ENCODE measurements at regions not wholly inside any gene's neighbourhood (a gene's known extent, or its start where the extent isn't known, plus 50 kb on each side); places are given as distances from the start of the nearest gene placed in this dataset.

DNA sequence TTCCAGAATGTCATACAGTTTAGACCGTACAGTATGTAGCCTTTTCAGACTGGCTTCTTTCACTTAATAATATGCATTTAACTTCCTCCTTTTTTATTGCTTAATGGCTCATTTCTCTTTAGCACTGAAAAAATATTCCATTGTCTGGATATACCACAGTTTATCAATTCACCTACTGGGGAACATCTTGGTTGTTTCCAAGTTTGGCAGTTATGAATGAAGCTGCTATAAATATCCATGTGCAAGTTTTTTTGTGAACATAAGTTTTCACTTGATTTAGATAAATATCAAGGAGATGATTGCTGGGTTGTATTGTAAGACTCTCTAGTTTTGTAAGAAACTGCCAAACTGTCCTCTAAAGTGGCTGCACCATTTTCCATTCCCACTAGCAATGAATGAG lies 375.5 kb downstream of the PCDH18 start:
- Histone ChIP-seq H3K4me3 (ENCODE audit: low read length) (no peak overlapping the region), H3K9me2 (replicated peaks; ENCODE audit: insufficient read depth, low read length) (no peaks in the 10 kb centered on the region), H2AFZ (ENCODE audit: low read length) (no peak overlapping the region), H4K20me1 (ENCODE audit: insufficient read depth, low read depth, low read length) (no peaks in the 10 kb centered on the region), H3K4me1 (ENCODE audit: low read length) (no peaks in the 10 kb centered on the region), H3K9me3 (ENCODE audit: low read length) (peaks cover 28% of the 10 kb centered on the region), H3K27ac (ENCODE audit: low read length) (no peak overlapping the region), H3K36me3 (ENCODE audit: insufficient read depth, low read length) (no peaks in the 10 kb centered on the region), H3K9ac (ENCODE audit: low read length) (no peak overlapping the region), H3K4me2 (ENCODE audit: low read depth, low read length, poor library complexity, severe bottlenecking) (no peak overlapping the region), H3K79me2 (ENCODE audit: low read length) (no peaks in the 10 kb centered on the region), H3K27me3 (ENCODE audit: low read length) (no peaks in the 10 kb centered on the region)
- DNase-seq = no peak

DNA sequence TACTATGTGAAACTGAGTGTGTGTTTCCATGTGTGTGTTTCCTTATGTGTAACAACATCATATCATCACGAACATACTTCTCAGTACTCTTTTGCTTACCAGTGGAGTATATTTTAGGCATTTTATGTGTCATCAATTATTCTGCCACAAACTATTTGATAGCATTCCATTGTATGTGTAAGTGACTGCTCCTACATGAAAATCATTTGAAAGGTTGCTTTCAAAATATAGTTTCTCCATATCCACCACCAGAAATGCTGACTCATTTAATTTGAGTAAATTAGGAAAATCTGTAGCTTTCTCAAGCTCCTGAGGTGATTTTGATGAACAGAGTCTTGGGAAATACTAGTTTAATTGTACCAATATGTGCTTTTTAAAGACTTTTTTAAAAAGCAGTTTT lies 376.2 kb downstream of the PCDH18 start:
- Histone ChIP-seq H3K9me3 (ENCODE audit: low read length) (peaks cover 28% of the 10 kb centered on the region), H3K79me2 (ENCODE audit: low read length) (no peaks in the 10 kb centered on the region), H3K9ac (ENCODE audit: low read length) (no peak overlapping the region), H4K20me1 (ENCODE audit: insufficient read depth, low read depth, low read length) (no peaks in the 10 kb centered on the region), H3K4me2 (ENCODE audit: low read depth, low read length, poor library complexity, severe bottlenecking) (no peak overlapping the region), H2AFZ (ENCODE audit: low read length) (no peak overlapping the region), H3K27me3 (ENCODE audit: low read length) (no peaks in the 10 kb centered on the region), H3K27ac (ENCODE audit: low read length) (no peak overlapping the region), H3K36me3 (ENCODE audit: insufficient read depth, low read length) (no peaks in the 10 kb centered on the region), H3K4me1 (ENCODE audit: low read length) (no peaks in the 10 kb centered on the region), H3K9me2 (replicated peaks; ENCODE audit: insufficient read depth, low read length) (no peaks in the 10 kb centered on the region), H3K4me3 (ENCODE audit: low read length) (no peak overlapping the region)
- DNase-seq = no peak

DNA sequence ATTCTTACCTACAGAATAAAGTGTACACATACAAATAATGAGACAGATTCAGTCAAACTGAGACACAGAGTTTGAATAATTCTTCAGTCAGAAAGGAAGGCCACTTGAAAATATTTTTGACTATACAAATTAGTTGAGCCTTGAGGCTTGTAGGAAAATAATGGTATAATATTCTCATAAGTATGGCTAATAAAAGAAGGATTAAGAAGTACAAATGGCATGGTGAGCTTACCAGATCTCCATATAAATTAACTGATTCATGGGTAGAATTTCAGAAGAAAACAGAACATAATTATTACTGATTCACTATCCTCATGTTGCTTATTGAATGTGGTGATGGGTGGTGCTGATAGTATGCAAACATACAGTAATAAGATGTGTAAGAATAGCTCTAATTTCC lies 401.1 kb downstream of the PCDH18 start:
- H3K27ac ChIP-seq (ENCODE audit: low read length) = no peak overlapping the region
- DNase-seq = no peak

DNA sequence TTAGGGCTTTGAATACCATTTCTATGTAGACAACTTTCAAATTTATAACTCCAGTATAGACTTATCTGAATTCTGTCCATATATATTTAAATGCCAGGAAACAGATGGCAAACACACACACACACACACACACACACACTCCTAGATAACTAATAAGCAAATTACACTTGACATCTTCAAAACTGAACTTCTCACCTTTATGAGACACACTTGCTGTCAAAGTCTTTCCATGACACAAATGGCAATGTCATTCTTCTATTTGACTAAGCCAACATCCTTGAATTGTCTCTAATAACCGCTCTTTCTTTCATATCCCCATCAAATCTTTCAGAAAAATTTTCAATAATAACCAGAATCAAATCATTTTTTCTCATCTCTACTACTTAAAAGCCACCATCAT lies 402.4 kb downstream of the PCDH18 start:
- H3K9ac ChIP-seq (ENCODE audit: low read length) = no peak overlapping the region
- no peaks in the 10 kb centered on the region for H3K27me3 ChIP-seq (ENCODE audit: low read length)
- no peaks in the 10 kb centered on the region for H4K20me1 ChIP-seq (ENCODE audit: insufficient read depth, low read depth, low read length)
- no peaks in the 10 kb centered on the region for H3K4me1 ChIP-seq (ENCODE audit: low read length)
- H2AFZ ChIP-seq (ENCODE audit: low read length) = no peak overlapping the region
- no peak overlapping the region for H3K4me3 ChIP-seq (ENCODE audit: low read length)
- no peaks in the 10 kb centered on the region for H3K36me3 ChIP-seq (ENCODE audit: insufficient read depth, low read length)
- no peaks in the 10 kb centered on the region for H3K79me2 ChIP-seq (ENCODE audit: low read length)
- no peak overlapping the region for H3K27ac ChIP-seq (ENCODE audit: low read length)
- peaks cover 3% of the 10 kb centered on the region; the same call in 1 of the 2 replicates for H3K9me3 ChIP-seq (ENCODE audit: low read length)
- no peaks in the 10 kb centered on the region for H3K9me2 ChIP-seq (replicated peaks; ENCODE audit: insufficient read depth, low read length)
- H3K4me2 ChIP-seq (ENCODE audit: low read depth, low read length, poor library complexity, severe bottlenecking) = no peak overlapping the region
- DNase-seq = no peak

More for the DNA sequence above, 401.1 kb downstream of the PCDH18 start:
- Histone ChIP-seq H3K4me1 (ENCODE audit: low read length) (no peaks in the 10 kb centered on the region), H3K36me3 (ENCODE audit: insufficient read depth, low read length) (no peaks in the 10 kb centered on the region), H2AFZ (ENCODE audit: low read length) (no peak overlapping the region), H3K79me2 (ENCODE audit: low read length) (no peaks in the 10 kb centered on the region), H3K9me2 (replicated peaks; ENCODE audit: insufficient read depth, low read length) (no peaks in the 10 kb centered on the region), H3K9me3 (ENCODE audit: low read length) (peaks cover 3% of the 10 kb centered on the region; the same call in 1 of the 2 replicates), H3K4me2 (ENCODE audit: low read depth, low read length, poor library complexity, severe bottlenecking) (no peak overlapping the region), H3K27me3 (ENCODE audit: low read length) (no peaks in the 10 kb centered on the region), H4K20me1 (ENCODE audit: insufficient read depth, low read depth, low read length) (no peaks in the 10 kb centered on the region), H3K9ac (ENCODE audit: low read length) (no peak overlapping the region), H3K4me3 (ENCODE audit: low read length) (no peak overlapping the region)

DNA sequence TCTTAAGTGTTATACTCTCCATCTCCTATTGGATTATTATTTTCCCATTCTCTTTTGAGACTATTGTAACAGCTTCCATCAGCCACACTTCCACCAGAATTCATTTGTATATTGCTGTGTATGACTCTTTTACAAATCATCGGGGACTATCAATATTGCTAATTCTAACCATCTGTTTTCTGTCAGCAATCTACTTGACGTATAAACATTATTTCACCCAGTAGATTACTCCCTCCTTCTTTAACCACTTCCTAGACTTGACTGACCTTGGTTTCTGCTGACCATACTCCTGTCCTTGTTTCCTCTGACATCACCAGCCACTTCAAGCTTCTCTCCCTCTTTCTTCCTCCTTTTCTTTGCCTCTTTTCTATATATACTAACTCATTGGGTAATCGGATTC lies 402.9 kb downstream of the PCDH18 start:
- Histone ChIP-seq H3K9ac (ENCODE audit: low read length) (no peak overlapping the region), H3K4me3 (ENCODE audit: low read length) (no peak overlapping the region), H3K9me2 (replicated peaks; ENCODE audit: insufficient read depth, low read length) (no peaks in the 10 kb centered on the region), H3K27me3 (ENCODE audit: low read length) (no peaks in the 10 kb centered on the region), H3K36me3 (ENCODE audit: insufficient read depth, low read length) (no peaks in the 10 kb centered on the region), H3K27ac (ENCODE audit: low read length) (no peak overlapping the region), H3K9me3 (ENCODE audit: low read length) (peaks cover 3% of the 10 kb centered on the region; the same call in 1 of the 2 replicates), H2AFZ (ENCODE audit: low read length) (no peak overlapping the region), H3K4me1 (ENCODE audit: low read length) (no peaks in the 10 kb centered on the region), H3K79me2 (ENCODE audit: low read length) (no peaks in the 10 kb centered on the region), H4K20me1 (ENCODE audit: insufficient read depth, low read depth, low read length) (no peaks in the 10 kb centered on the region), H3K4me2 (ENCODE audit: low read depth, low read length, poor library complexity, severe bottlenecking) (no peak overlapping the region)
- DNase-seq = no peak

DNA sequence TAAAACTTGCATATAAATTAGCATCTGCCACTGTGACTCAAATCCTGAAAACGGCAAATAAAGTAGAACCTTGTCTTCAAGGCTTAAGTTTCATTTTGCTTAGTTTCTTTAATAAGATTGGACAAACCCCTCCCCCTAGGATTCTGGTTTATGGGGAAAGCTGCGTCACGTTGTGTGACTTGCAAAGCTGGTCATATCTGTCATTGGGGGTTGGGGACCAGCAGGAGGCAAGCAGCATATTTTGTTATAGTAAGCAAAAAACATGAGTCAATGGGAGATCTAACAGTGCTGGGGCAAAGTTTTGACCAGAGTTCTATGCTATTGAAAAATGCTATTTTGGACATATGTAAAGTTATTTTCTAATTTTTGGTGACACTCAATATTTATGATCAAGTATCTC lies 407.3 kb downstream of the PCDH18 start:
- Histone ChIP-seq H3K36me3 (ENCODE audit: insufficient read depth, low read length) (no peaks in the 10 kb centered on the region), H3K79me2 (ENCODE audit: low read length) (no peaks in the 10 kb centered on the region), H3K4me2 (ENCODE audit: low read depth, low read length, poor library complexity, severe bottlenecking) (no peak overlapping the region), H3K9me3 (ENCODE audit: low read length) (no peaks in the 10 kb centered on the region), H3K9ac (ENCODE audit: low read length) (no peak overlapping the region), H3K4me1 (ENCODE audit: low read length) (no peaks in the 10 kb centered on the region), H3K4me3 (ENCODE audit: low read length) (no peak overlapping the region), H4K20me1 (ENCODE audit: insufficient read depth, low read depth, low read length) (no peaks in the 10 kb centered on the region), H3K27ac (ENCODE audit: low read length) (no peak overlapping the region), H3K27me3 (ENCODE audit: low read length) (no peaks in the 10 kb centered on the region), H3K9me2 (replicated peaks; ENCODE audit: insufficient read depth, low read length) (no peaks in the 10 kb centered on the region), H2AFZ (ENCODE audit: low read length) (no peak overlapping the region)
- no peak for DNase-seq

DNA sequence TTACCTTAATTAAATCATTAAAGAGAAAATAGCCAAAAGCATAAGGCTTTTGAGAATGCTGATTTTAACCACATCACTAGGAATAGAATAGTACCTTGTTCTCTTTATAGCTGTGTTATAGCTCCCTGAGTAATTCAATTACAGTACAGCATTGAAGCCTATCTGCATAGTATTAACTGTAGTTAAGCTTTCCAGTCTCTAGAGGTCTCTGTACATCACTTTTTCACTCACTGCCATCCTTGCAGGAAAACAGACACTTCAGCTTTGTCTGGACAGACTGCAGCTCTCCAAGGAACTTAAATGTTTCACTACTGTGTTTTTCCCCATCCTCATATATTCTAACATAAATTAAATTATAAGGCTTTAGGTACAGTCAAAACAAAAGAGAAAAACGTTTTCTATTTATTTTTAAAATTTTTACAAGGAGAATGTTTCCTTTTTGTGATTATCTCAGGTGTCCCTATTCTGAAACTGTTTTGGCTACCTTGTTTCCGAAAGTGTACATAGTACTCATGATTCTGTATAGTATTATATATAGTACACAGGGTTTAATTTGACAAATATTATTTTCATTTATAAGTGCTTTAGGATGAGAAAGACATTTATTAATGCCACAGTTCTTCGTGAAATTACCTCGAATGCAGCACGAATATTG lies 407.9 kb downstream of the PCDH18 start:
- H3K79me2 ChIP-seq (ENCODE audit: low read length) = no peaks in the 10 kb centered on the region
- H4K20me1 ChIP-seq (ENCODE audit: insufficient read depth, low read depth, low read length) = no peaks in the 10 kb centered on the region
- no peak overlapping the region for H3K9ac ChIP-seq (ENCODE audit: low read length)
- no peaks in the 10 kb centered on the region for H3K9me3 ChIP-seq (ENCODE audit: low read length)
- H3K9me2 ChIP-seq (replicated peaks; ENCODE audit: insufficient read depth, low read length) = no peaks in the 10 kb centered on the region
- H2AFZ ChIP-seq (ENCODE audit: low read length) = no peak overlapping the region
- no peak overlapping the region for H3K4me2 ChIP-seq (ENCODE audit: low read depth, low read length, poor library complexity, severe bottlenecking)
- peak; percentile 69 for DNase-seq
- no peaks in the 10 kb centered on the region for H3K4me1 ChIP-seq (ENCODE audit: low read length)
- H3K27me3 ChIP-seq (ENCODE audit: low read length) = no peaks in the 10 kb centered on the region
- no peaks in the 10 kb centered on the region for H3K36me3 ChIP-seq (ENCODE audit: insufficient read depth, low read length)
- no peak overlapping the region for H3K4me3 ChIP-seq (ENCODE audit: low read length)
- H3K27ac ChIP-seq (ENCODE audit: low read length) = no peak overlapping the region

DNA sequence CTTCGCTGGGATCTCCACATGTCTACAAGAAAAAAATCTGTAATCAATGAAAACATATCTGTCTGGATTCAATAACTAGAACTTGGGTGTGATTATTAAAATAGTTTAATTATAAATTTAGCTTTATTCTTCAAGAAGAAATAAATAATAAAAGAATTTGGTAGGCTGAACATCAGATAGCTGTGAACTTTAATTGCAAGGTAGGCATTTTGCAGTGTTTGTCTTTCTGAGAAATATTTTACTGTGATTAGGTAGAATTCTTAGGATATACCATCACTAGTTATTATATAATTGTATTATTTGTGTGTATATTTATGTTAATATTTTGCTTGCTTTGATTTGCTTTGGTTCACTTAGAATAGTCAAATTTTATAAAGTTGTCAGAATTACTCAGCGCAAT lies 409.4 kb downstream of the PCDH18 start:
- Histone ChIP-seq H3K79me2 (ENCODE audit: low read length) (no peaks in the 10 kb centered on the region), H3K9me2 (replicated peaks; ENCODE audit: insufficient read depth, low read length) (no peaks in the 10 kb centered on the region), H4K20me1 (ENCODE audit: insufficient read depth, low read depth, low read length) (no peaks in the 10 kb centered on the region), H2AFZ (ENCODE audit: low read length) (no peak overlapping the region), H3K9me3 (ENCODE audit: low read length) (no peaks in the 10 kb centered on the region), H3K36me3 (ENCODE audit: insufficient read depth, low read length) (no peaks in the 10 kb centered on the region), H3K4me3 (ENCODE audit: low read length) (no peak overlapping the region), H3K9ac (ENCODE audit: low read length) (no peak overlapping the region), H3K4me1 (ENCODE audit: low read length) (no peaks in the 10 kb centered on the region), H3K4me2 (ENCODE audit: low read depth, low read length, poor library complexity, severe bottlenecking) (no peak overlapping the region), H3K27me3 (ENCODE audit: low read length) (no peaks in the 10 kb centered on the region), H3K27ac (ENCODE audit: low read length) (no peak overlapping the region)
- DNase-seq = no peak
